ENCODE measurements at regions not wholly inside any gene's neighbourhood (a gene's known extent, or its start where the extent isn't known, plus 50 kb on each side); places are given as distances from the start of the nearest gene placed in this dataset.

GRCh38 chrX:8297766-8298165 is 126.7 kb upstream of the VCX2 start:
- TF ChIP-seq POLR2AphosphoS5 (IDR thresholded peaks at IDR 0.05) (no peak), CTCF (IDR thresholded peaks at IDR 0.05) (no peak)

Measured in breast epithelium (tissue), 3 donors.